ENCODE measurements at regions not wholly inside any gene's neighbourhood (a gene's known extent, or its start where the extent isn't known, plus 50 kb on each side); places are given as distances from the start of the nearest gene placed in this dataset.
"Not testable (repeated sequence)": the region's sequence is repeated elsewhere in the genome, so short reads cannot be mapped to it uniquely, and the experiment has no call there.

- Histone ChIP-seq H3K27me3 (replicated peaks; ENCODE audit: control insufficient read depth, insufficient read depth, low read length, poor library complexity, severe bottlenecking) (no peaks in the 10 kb centered on the region), H3K27ac (ENCODE audit: insufficient read depth, low read length, poor library complexity, severe bottlenecking) (no peak overlapping the region), H3K36me3 (ENCODE audit: control insufficient read depth, insufficient read depth, low read length) (no peaks in the 10 kb centered on the region), H3K9me3 (ENCODE audit: control insufficient read depth, low read length) (peaks cover 8% of the 10 kb centered on the region), H3K4me3 (ENCODE audit: insufficient read depth, low read depth, low read length, poor library complexity, severe bottlenecking) (no peak overlapping the region), H3K4me1 (ENCODE audit: control insufficient read depth, insufficient read depth, low read length, poor library complexity, severe bottlenecking) (no peaks in the 10 kb centered on the region)
- DNase-seq, result no peak
These were observed 50.8 kb upstream of the BOD1L1 start for GRCh38 chr4:13678186-13678924.

DNA sequence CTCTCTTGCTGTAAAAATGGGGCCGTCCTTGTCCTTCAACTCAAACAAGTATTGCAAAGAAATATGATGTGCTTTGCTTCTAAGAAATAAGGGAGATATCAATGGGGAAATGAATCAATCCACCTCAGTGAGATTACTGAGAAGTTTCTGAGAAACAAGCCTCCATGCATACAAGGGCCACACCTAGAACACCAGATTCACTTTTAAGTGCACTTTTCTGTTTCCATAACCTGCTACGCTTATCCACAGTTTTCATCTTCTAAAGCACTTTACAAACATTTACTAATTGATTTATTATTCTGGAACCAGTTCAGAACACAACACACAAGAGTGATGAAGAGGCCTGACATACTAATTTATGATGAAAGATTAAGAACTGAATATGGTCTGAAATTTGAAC, 54.0 kb upstream of the BOD1L1 start:
- Histone ChIP-seq H3K9me3 (ENCODE audit: control insufficient read depth, low read length) (peaks cover 8% of the 10 kb centered on the region), H3K4me1 (ENCODE audit: control insufficient read depth, insufficient read depth, low read length, poor library complexity, severe bottlenecking) (no peaks in the 10 kb centered on the region), H3K4me3 (ENCODE audit: insufficient read depth, low read depth, low read length, poor library complexity, severe bottlenecking) (no peak overlapping the region), H3K27ac (ENCODE audit: insufficient read depth, low read length, poor library complexity, severe bottlenecking) (no peak overlapping the region), H3K27me3 (replicated peaks; ENCODE audit: control insufficient read depth, insufficient read depth, low read length, poor library complexity, severe bottlenecking) (no peaks in the 10 kb centered on the region), H3K36me3 (ENCODE audit: control insufficient read depth, insufficient read depth, low read length) (no peaks in the 10 kb centered on the region)
- no peak for DNase-seq

DNA sequence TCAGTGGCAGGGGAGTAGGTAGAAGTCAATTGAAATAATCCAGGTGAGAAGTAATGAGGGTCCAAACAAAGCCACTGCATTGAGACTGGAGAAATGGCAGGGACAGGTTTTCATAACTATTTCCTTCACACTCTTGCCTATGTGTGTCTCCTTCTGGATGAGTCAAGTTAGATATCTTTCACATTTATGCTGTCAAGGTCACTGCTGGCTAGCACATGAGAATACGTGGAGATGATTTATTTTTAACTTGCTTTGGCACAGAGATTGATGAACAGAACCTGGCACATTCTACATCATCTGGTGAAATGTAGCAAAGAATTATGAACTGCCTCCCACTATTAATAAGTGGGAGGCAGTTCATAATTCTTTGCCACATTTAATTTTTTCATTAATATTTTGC, 66.7 kb upstream of the BOD1L1 start:
- DNase-seq, result no peak
- Histone ChIP-seq H3K4me1 (ENCODE audit: control insufficient read depth, insufficient read depth, low read length, poor library complexity, severe bottlenecking) (no peaks in the 10 kb centered on the region), H3K9me3 (ENCODE audit: control insufficient read depth, low read length) (no peaks in the 10 kb centered on the region), H3K27me3 (replicated peaks; ENCODE audit: control insufficient read depth, insufficient read depth, low read length, poor library complexity, severe bottlenecking) (no peaks in the 10 kb centered on the region), H3K4me3 (ENCODE audit: insufficient read depth, low read depth, low read length, poor library complexity, severe bottlenecking) (no peak overlapping the region), H3K36me3 (ENCODE audit: control insufficient read depth, insufficient read depth, low read length) (no peaks in the 10 kb centered on the region), H3K27ac (ENCODE audit: insufficient read depth, low read length, poor library complexity, severe bottlenecking) (no peak overlapping the region)

DNA sequence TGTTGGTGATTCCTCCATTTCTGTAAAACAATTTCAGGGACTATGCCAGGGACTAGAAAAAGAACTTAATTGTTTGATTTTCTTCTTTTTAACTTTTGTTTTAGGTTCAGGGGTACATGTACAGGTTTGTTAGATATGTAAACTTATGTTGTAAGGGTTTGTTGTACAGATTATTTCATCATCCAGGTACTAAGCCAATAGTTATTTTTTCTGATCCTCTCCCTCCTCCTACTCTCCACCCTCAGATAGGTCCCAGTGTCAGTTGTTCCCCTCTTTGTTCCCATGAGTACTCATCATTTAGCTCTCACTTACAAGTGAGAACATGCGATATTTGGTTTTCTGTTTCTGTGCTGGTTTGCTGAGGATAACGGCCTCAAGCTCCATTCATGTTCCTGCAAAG, 70.8 kb upstream of the BOD1L1 start:
- Histone ChIP-seq H3K4me1 (ENCODE audit: control insufficient read depth, insufficient read depth, low read length, poor library complexity, severe bottlenecking) (no peaks in the 10 kb centered on the region), H3K9me3 (ENCODE audit: control insufficient read depth, low read length) (no peaks in the 10 kb centered on the region), H3K4me3 (ENCODE audit: insufficient read depth, low read depth, low read length, poor library complexity, severe bottlenecking) (no peak overlapping the region), H3K27ac (ENCODE audit: insufficient read depth, low read length, poor library complexity, severe bottlenecking) (no peak overlapping the region), H3K36me3 (ENCODE audit: control insufficient read depth, insufficient read depth, low read length) (no peaks in the 10 kb centered on the region), H3K27me3 (replicated peaks; ENCODE audit: control insufficient read depth, insufficient read depth, low read length, poor library complexity, severe bottlenecking) (no peaks in the 10 kb centered on the region)
- no peak for DNase-seq

- Histone ChIP-seq H3K27me3 (replicated peaks; ENCODE audit: control insufficient read depth, insufficient read depth, low read length, poor library complexity, severe bottlenecking) (no peaks in the 10 kb centered on the region), H3K36me3 (ENCODE audit: control insufficient read depth, insufficient read depth, low read length) (no peaks in the 10 kb centered on the region), H3K4me1 (ENCODE audit: control insufficient read depth, insufficient read depth, low read length, poor library complexity, severe bottlenecking) (no peaks in the 10 kb centered on the region), H3K4me3 (ENCODE audit: insufficient read depth, low read depth, low read length, poor library complexity, severe bottlenecking) (no peak overlapping the region), H3K9me3 (ENCODE audit: control insufficient read depth, low read length) (no peaks in the 10 kb centered on the region), H3K27ac (ENCODE audit: insufficient read depth, low read length, poor library complexity, severe bottlenecking) (no peak overlapping the region)
- DNase-seq, result no peak
These were observed 72.7 kb upstream of the BOD1L1 start for GRCh38 chr4:13700021-13700857.

DNA sequence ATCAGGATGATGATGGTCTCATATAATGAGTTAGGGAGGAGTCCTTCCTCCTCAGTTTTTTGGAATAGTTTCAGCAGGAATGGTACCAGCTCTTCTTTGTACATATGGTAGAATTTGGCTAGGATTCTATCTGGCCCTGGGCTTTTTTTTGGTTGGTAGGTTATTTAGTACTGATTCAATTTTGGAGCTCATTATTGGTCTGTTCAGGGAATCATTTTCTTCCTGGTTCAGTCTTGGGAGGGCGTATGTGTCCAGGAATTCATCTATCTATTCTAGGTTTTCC, 73.3 kb upstream of the BOD1L1 start:
- not testable (repeated sequence) for H3K9me3 ChIP-seq (ENCODE audit: control insufficient read depth, low read length); H3K27ac ChIP-seq (ENCODE audit: insufficient read depth, low read length, poor library complexity, severe bottlenecking); H3K4me3 ChIP-seq (ENCODE audit: insufficient read depth, low read depth, low read length, poor library complexity, severe bottlenecking); H3K27me3 ChIP-seq (replicated peaks; ENCODE audit: control insufficient read depth, insufficient read depth, low read length, poor library complexity, severe bottlenecking); H3K36me3 ChIP-seq (ENCODE audit: control insufficient read depth, insufficient read depth, low read length); H3K4me1 ChIP-seq (ENCODE audit: control insufficient read depth, insufficient read depth, low read length, poor library complexity, severe bottlenecking); DNase-seq

DNA sequence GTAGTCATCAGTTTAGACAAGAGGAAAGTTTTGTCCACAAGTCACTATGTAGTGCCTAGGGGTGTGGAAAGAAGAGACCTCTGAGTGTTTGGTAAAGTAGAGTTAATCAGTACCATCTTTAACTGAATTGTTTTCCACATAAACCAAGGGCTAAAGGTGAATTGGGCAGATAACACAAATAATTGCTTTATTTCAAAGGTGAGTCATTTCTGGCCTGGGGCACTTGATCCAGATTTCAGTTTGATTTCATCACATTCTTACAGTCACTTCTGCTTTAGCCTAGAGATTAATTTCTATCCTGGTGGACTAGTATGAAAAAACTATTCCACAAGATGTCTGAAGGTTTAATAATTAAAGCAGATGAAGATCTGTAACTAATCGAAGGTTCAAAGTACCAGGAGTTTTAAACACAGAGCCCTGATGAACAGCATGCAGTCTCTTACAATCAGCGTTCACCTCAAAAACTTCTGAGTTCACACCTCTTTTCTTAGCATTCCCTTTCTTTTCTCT, 74.5 kb upstream of the BOD1L1 start:
- no peaks in the 10 kb centered on the region for H3K4me1 ChIP-seq (ENCODE audit: control insufficient read depth, insufficient read depth, low read length, poor library complexity, severe bottlenecking)
- no peaks in the 10 kb centered on the region for H3K36me3 ChIP-seq (ENCODE audit: control insufficient read depth, insufficient read depth, low read length)
- H3K27ac ChIP-seq (ENCODE audit: insufficient read depth, low read length, poor library complexity, severe bottlenecking), result no peak overlapping the region
- no peaks in the 10 kb centered on the region for H3K27me3 ChIP-seq (replicated peaks; ENCODE audit: control insufficient read depth, insufficient read depth, low read length, poor library complexity, severe bottlenecking)
- no peak for DNase-seq
- H3K9me3 ChIP-seq (ENCODE audit: control insufficient read depth, low read length), result no peaks in the 10 kb centered on the region
- H3K4me3 ChIP-seq (ENCODE audit: insufficient read depth, low read depth, low read length, poor library complexity, severe bottlenecking), result no peak overlapping the region

- no peaks in the 10 kb centered on the region for H3K9me3 ChIP-seq (ENCODE audit: control insufficient read depth, low read length)
- H3K27me3 ChIP-seq (replicated peaks; ENCODE audit: control insufficient read depth, insufficient read depth, low read length, poor library complexity, severe bottlenecking), result no peaks in the 10 kb centered on the region
- no peak for DNase-seq
- no peaks in the 10 kb centered on the region for H3K4me1 ChIP-seq (ENCODE audit: control insufficient read depth, insufficient read depth, low read length, poor library complexity, severe bottlenecking)
- no peak overlapping the region for H3K27ac ChIP-seq (ENCODE audit: insufficient read depth, low read length, poor library complexity, severe bottlenecking)
- H3K36me3 ChIP-seq (ENCODE audit: control insufficient read depth, insufficient read depth, low read length), result no peaks in the 10 kb centered on the region
- no peak overlapping the region for H3K4me3 ChIP-seq (ENCODE audit: insufficient read depth, low read depth, low read length, poor library complexity, severe bottlenecking)
These were observed 75.6 kb upstream of the BOD1L1 start for GRCh38 chr4:13703096-13703495.

GRCh38 chr4:13704035-13704434, 76.5 kb upstream of the BOD1L1 start:
- Histone ChIP-seq H3K27me3 (replicated peaks; ENCODE audit: control insufficient read depth, insufficient read depth, low read length, poor library complexity, severe bottlenecking) (no peaks in the 10 kb centered on the region), H3K27ac (ENCODE audit: insufficient read depth, low read length, poor library complexity, severe bottlenecking) (no peak overlapping the region), H3K36me3 (ENCODE audit: control insufficient read depth, insufficient read depth, low read length) (no peaks in the 10 kb centered on the region), H3K9me3 (ENCODE audit: control insufficient read depth, low read length) (no peaks in the 10 kb centered on the region), H3K4me3 (ENCODE audit: insufficient read depth, low read depth, low read length, poor library complexity, severe bottlenecking) (no peak overlapping the region), H3K4me1 (ENCODE audit: control insufficient read depth, insufficient read depth, low read length, poor library complexity, severe bottlenecking) (no peaks in the 10 kb centered on the region)
- DNase-seq, result no peak

GRCh38 chr4:13704761-13705160, 77.2 kb upstream of the BOD1L1 start:
- Histone ChIP-seq H3K4me3 (ENCODE audit: insufficient read depth, low read depth, low read length, poor library complexity, severe bottlenecking) (no peak overlapping the region), H3K9me3 (ENCODE audit: control insufficient read depth, low read length) (no peaks in the 10 kb centered on the region), H3K27ac (ENCODE audit: insufficient read depth, low read length, poor library complexity, severe bottlenecking) (no peak overlapping the region), H3K4me1 (ENCODE audit: control insufficient read depth, insufficient read depth, low read length, poor library complexity, severe bottlenecking) (no peaks in the 10 kb centered on the region), H3K36me3 (ENCODE audit: control insufficient read depth, insufficient read depth, low read length) (no peaks in the 10 kb centered on the region), H3K27me3 (replicated peaks; ENCODE audit: control insufficient read depth, insufficient read depth, low read length, poor library complexity, severe bottlenecking) (no peaks in the 10 kb centered on the region)
- DNase-seq, result no peak
